ENCODE measurements at regions not wholly inside any gene's neighbourhood (a gene's known extent, or its start where the extent isn't known, plus 50 kb on each side); places are given as distances from the start of the nearest gene placed in this dataset.
"Not testable (repeated sequence)": the region's sequence is repeated elsewhere in the genome, so short reads cannot be mapped to it uniquely, and the experiment has no call there.

GRCh38 chr10:55734112-55734511 lies 626.9 kb downstream of the ZWINT start:
- peaks cover 2% of the 10 kb centered on the region for H3K9me3 Mint-ChIP-seq (ENCODE audit: low read depth)
- intact Hi-C loops (cut with DNase I, micrococcal nuclease), result no loop called here

GRCh38 chr10:55704950-55705349 lies 656.1 kb downstream of the ZWINT start:
- H3K4me3 Mint-ChIP-seq, result no peak overlapping the region
- ChIA-PET CTCF (no interaction called here), POLR2A (no interaction called here)
- DNase-seq (no peak), ATAC-seq (no peak)
- no peak overlapping the region for H3K27ac Mint-ChIP-seq
- H3K27me3 Mint-ChIP-seq, result no peaks in the 10 kb centered on the region
- H3K4me1 Mint-ChIP-seq, result no peaks in the 10 kb centered on the region
- H3K36me3 Mint-ChIP-seq (ENCODE audit: low read depth), result no peaks in the 10 kb centered on the region
- H3K9me3 Mint-ChIP-seq (ENCODE audit: low read depth), result peaks cover 5% of the 10 kb centered on the region
- intact Hi-C loops (cut with DNase I, micrococcal nuclease), result no loop called here

More at GRCh38 chr10:55734112-55734511, 626.9 kb downstream of the ZWINT start:
- DNase-seq (no peak), ATAC-seq (no peak)
- H3K4me3 Mint-ChIP-seq, result no peak overlapping the region
- no peaks in the 10 kb centered on the region for H3K4me1 Mint-ChIP-seq
- no peaks in the 10 kb centered on the region for H3K36me3 Mint-ChIP-seq (ENCODE audit: low read depth)
- ChIA-PET POLR2A (no interaction called here), CTCF (no interaction called here)
- no peak overlapping the region for H3K27ac Mint-ChIP-seq
- no peaks in the 10 kb centered on the region for H3K27me3 Mint-ChIP-seq

DNA sequence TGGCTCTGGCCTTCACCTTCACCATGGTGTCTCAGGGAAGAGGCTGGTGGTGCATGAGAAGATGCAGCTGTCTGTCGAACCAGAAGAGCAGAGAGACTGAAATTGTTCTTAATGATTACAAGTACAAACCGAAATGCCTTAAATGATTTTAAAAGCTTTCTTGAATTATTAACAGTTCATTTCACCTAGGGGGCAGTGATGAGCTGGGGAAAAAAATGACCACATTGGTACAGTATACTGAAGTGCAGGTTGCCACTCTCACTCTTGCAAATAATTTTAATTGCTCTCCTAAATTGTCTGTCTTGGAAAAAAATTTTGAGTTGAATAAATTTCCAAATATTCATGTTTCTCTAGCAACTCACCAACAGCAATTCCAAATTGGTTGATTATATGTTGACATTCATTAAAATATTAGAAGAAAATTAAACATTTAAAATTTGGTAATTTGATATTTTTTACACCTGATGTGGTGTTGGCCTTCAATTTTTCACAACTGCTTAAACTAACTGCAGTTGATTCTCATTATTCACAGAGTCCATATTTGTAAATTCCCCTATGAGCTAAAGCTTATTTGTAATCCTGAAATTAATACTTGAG lies 692.6 kb downstream of the ZWINT start:
- POLR2A ChIA-PET, result no interaction called here
- H3K9me3 Mint-ChIP-seq (ENCODE audit: low read depth), result peaks cover 5% of the 10 kb centered on the region
- no peaks in the 10 kb centered on the region for H3K27me3 Mint-ChIP-seq

GRCh38 chr10:55653531-55653930 lies 707.5 kb downstream of the ZWINT start:
- peaks cover 3% of the 10 kb centered on the region for H3K9me3 Mint-ChIP-seq (ENCODE audit: low read depth)
- ATAC-seq, result no peak
- ChIA-PET CTCF (no interaction called here), POLR2A (interaction anchor here (0.6 kb wide), 1 partner anchor 949 kb away, joined by 3 read pairs; no protein-coding TSS in a partner anchor)
- H3K4me1 Mint-ChIP-seq, result no peaks in the 10 kb centered on the region
- DNase-seq, result no peak
- H3K27me3 Mint-ChIP-seq, result no peaks in the 10 kb centered on the region
- no peak overlapping the region for H3K27ac Mint-ChIP-seq
- no peak overlapping the region for H3K4me3 Mint-ChIP-seq
- H3K36me3 Mint-ChIP-seq (ENCODE audit: low read depth), result no peaks in the 10 kb centered on the region
- intact Hi-C loops (cut with DNase I, micrococcal nuclease), result no loop called here

More for the DNA sequence above, 692.6 kb downstream of the ZWINT start:
- intact Hi-C loops (cut with DNase I, micrococcal nuclease), result no loop called here
- no peak for DNase-seq
- H3K27ac Mint-ChIP-seq, result no peak overlapping the region
- H3K36me3 Mint-ChIP-seq (ENCODE audit: low read depth), result no peaks in the 10 kb centered on the region
- no peak for ATAC-seq
- H3K4me1 Mint-ChIP-seq, result no peaks in the 10 kb centered on the region
- CTCF ChIA-PET, result no interaction called here
- H3K4me3 Mint-ChIP-seq, result no peak overlapping the region

DNA sequence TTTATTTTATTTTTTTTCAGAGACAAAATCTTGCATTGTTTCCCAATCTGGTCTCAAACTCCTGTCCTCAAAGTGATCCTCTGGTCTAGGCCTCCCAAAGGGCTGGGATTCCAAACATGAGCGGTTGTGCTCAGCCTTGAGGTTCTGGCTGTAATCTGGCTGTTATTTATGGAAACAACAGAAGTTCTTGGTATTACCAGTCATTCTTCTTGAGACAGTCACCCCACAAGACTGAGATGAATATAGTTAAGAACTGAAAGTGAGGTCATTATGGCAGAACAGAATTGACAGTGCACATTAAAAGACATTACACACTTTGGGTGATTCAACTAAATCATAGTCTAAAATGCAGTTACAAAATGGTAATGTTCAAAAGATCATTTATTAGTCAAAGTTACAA lies 719.5 kb downstream of the ZWINT start:
- Mint-ChIP-seq H3K27me3 (no peaks in the 10 kb centered on the region), H3K9me3 (ENCODE audit: low read depth) (no peaks in the 10 kb centered on the region), H3K36me3 (ENCODE audit: low read depth) (no peaks in the 10 kb centered on the region), H3K4me1 (no peaks in the 10 kb centered on the region), H3K4me3 (no peak overlapping the region), H3K27ac (no peak overlapping the region)
- DNase-seq (no peak), ATAC-seq (no peak)
- ChIA-PET CTCF (no interaction called here), POLR2A (no interaction called here)
- intact Hi-C loops (cut with DNase I, micrococcal nuclease), result no loop called here

DNA sequence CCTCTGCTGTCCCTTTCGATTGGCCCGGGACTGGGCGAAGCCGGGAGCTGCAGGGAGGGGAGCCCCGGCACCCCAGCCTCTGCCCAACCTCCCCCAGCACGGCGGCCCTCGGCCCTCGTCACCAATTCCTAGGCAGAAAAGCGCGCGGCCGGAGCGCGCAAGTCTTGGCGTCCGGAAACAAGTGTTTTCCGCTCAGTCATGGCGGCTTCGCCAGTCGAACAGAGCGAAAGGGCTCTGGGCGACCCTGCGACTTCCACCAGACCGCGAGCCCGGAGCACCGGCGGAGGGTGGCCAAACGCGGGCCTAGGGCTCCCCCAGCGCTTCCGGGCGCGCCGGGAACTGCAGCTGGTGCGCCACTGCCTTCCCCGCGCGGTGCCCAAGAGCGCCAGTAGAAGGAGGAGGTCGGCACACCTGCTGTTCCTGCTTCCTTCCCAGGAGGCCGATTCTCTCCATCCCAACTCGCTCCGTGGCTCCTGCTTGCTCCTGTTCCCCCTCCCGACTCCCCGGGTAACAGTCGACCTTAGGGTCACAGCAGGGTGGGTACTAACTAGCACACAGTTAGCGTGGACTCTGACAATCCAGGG lies 729.9 kb downstream of the ZWINT start:
- peak; percentile 55 for DNase-seq
- ChIA-PET CTCF (interaction anchor here (0.7 kb wide), 2 partner anchors 41 to 818 kb away, joined by 3 to 5 read pairs; no protein-coding TSS in a partner anchor), POLR2A (no interaction called here)
- Mint-ChIP-seq H3K9me3 (ENCODE audit: low read depth) (no peaks in the 10 kb centered on the region), H3K4me3 (no peak overlapping the region), H3K4me1 (no peaks in the 10 kb centered on the region), H3K27me3 (peaks cover 35% of the 10 kb centered on the region), H3K36me3 (ENCODE audit: low read depth) (peaks cover 2% of the 10 kb centered on the region), H3K27ac (no peak overlapping the region)
- intact Hi-C loops (cut with DNase I, micrococcal nuclease), result no loop called here
- peak; percentile 74 for ATAC-seq

DNA sequence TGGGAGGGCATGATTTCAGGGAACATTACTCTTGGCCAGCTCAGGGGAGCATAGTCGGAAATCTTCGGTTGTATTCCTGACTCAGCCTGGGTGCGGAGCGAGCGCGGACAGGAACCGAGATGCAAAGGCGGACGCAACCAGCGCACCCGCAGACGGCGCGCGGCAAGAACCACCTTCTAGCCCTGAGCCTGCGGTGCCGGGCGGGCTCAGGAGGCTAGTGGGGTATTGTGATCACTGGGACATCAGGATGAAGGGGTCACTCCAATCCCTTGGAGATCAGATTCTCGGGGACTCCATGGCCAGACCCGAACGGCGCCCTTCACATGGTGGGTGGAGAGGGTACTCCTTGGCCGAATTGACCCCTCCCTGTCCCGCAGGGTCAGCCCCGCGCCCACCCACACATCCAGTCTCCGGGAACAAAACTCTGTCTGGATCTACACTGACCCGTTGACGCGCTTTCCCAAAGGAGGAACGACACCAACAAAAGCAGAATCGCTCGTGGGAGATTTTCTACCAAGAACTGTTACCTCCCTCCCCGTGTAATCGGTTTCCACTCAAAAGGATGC lies 730.5 kb downstream of the ZWINT start:
- ATAC-seq (no peak), DNase-seq (no peak)
- ChIA-PET POLR2A (no interaction called here), CTCF (no interaction called here)
- Mint-ChIP-seq H3K4me1 (no peaks in the 10 kb centered on the region), H3K4me3 (no peak overlapping the region), H3K27ac (no peak overlapping the region), H3K9me3 (ENCODE audit: low read depth) (no peaks in the 10 kb centered on the region), H3K36me3 (ENCODE audit: low read depth) (peaks cover 2% of the 10 kb centered on the region), H3K27me3 (peaks cover 35% of the 10 kb centered on the region)
- intact Hi-C loops (cut with DNase I, micrococcal nuclease), result no loop called here

GRCh38 chr10:55629793-55630490 lies 731.1 kb downstream of the ZWINT start:
- ChIA-PET POLR2A (no interaction called here), CTCF (no interaction called here)
- no peaks in the 10 kb centered on the region for H3K9me3 Mint-ChIP-seq (ENCODE audit: low read depth)
- intact Hi-C loops (cut with DNase I, micrococcal nuclease), result no loop called here
- peak; percentile 13 for DNase-seq
- peaks cover 2% of the 10 kb centered on the region for H3K36me3 Mint-ChIP-seq (ENCODE audit: low read depth)
- no peak overlapping the region for H3K4me3 Mint-ChIP-seq
- no peaks in the 10 kb centered on the region for H3K4me1 Mint-ChIP-seq
- ATAC-seq, result no peak
- H3K27me3 Mint-ChIP-seq, result peaks cover 35% of the 10 kb centered on the region
- no peak overlapping the region for H3K27ac Mint-ChIP-seq

DNA sequence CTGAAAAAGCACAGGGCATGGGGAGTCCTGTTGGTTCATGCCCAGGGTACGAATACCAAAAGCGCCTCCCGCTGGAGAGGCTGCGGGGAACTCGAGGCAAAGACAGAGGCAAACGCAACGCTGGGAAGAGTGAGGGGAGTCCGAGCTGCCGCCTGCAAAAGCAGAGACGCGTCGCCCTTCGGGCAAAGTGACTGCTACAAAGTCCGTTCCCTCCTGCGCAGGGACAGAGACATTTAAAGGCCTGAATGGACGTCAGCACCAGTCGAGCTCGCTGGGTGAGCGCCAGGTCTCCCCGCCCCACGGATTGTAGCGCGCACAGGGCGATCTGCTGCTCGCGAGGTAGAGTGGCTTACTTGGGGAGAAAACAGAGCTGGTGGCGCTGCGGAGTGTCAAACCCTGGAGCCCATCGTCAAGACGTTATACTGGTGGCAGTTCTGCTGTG lies 732.8 kb downstream of the ZWINT start:
- peak; percentile 4 for DNase-seq

DNA sequence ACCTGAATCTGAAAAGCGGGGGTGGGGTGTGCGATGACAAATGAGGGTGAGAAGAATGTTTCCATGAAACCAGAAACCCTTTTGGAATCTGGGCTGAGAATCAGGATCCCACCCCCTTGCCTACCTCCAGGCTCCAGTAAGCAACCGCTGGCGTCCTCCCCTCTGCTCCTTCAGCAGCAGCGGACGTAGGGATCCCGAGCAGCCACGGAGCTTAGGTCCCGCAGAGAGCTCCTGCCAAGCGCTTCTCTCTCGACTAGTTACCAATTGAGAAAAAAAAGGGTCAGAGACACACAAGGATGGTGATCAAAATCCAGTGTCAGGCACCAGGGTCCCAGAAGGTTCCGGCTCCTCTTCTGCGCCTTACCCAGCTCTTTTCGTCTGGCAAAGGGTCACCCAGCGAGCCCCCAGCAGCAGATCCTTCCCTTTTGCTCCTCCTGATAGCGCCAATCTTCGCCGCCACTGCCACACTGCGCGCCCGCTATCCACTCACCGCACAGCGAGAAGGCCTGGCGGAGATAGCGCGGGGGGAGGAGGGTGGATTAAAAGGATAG lies 733.5 kb downstream of the ZWINT start:
- Mint-ChIP-seq H3K9me3 (ENCODE audit: low read depth) (no peaks in the 10 kb centered on the region), H3K27ac (no peak overlapping the region), H3K4me1 (no peaks in the 10 kb centered on the region), H3K27me3 (peaks cover 34% of the 10 kb centered on the region), H3K4me3 (no peak overlapping the region), H3K36me3 (ENCODE audit: low read depth) (peaks cover 2% of the 10 kb centered on the region)
- POLR2A ChIA-PET, result no interaction called here
- DNase-seq (no peak), ATAC-seq (no peak)
- CTCF ChIA-PET, result no interaction called here
- intact Hi-C loops (cut with DNase I, micrococcal nuclease), result no loop called here

More for the DNA sequence above, 732.8 kb downstream of the ZWINT start:
- H3K9me3 Mint-ChIP-seq (ENCODE audit: low read depth), result no peaks in the 10 kb centered on the region
- H3K36me3 Mint-ChIP-seq (ENCODE audit: low read depth), result peaks cover 2% of the 10 kb centered on the region
- intact Hi-C loops (cut with DNase I, micrococcal nuclease), result no loop called here
- CTCF ChIA-PET, result no interaction called here
- no peak overlapping the region for H3K4me3 Mint-ChIP-seq
- no peak for ATAC-seq
- peaks cover 35% of the 10 kb centered on the region for H3K27me3 Mint-ChIP-seq
- no peaks in the 10 kb centered on the region for H3K4me1 Mint-ChIP-seq
- POLR2A ChIA-PET, result no interaction called here
- no peak overlapping the region for H3K27ac Mint-ChIP-seq

GRCh38 chr10:55601690-55602478 lies 759.2 kb downstream of the ZWINT start:
- H3K27ac Mint-ChIP-seq; intact Hi-C loops (cut with DNase I, micrococcal nuclease); H3K27me3 Mint-ChIP-seq; ATAC-seq; H3K4me3 Mint-ChIP-seq; H3K36me3 Mint-ChIP-seq (ENCODE audit: low read depth); H3K9me3 Mint-ChIP-seq (ENCODE audit: low read depth); DNase-seq; CTCF ChIA-PET; H3K4me1 Mint-ChIP-seq; POLR2A ChIA-PET: not testable (repeated sequence)
